Vagina (tissue), 2 donors: ENCODE measurements at regions not wholly inside any gene's neighbourhood (a gene's known extent, or its start where the extent isn't known, plus 50 kb on each side); places are given as distances from the start of the nearest gene placed in this dataset.

ENCODE experiments used
- POLR2A ChIP-seq, 2 donors: fragments of 450-650 bp; IDR thresholded peaks; one replicate each; pipeline ENCODE4 v1.6.1; 2017; ENCODE audit warnings: antibody characterized with exemption in 2 of 2, mild to moderate bottlenecking in 2 of 2, moderate library complexity in 2 of 2
- POLR2AphosphoS5 ChIP-seq, 2 donors: sonication (generic); formaldehyde crosslinking; IDR thresholded peaks; one replicate each; pipeline ENCODE4 v1.9.0; 2017; ENCODE audit warnings: antibody characterized with exemption in 2 of 2, mild to moderate bottlenecking in 2 of 2, low read depth in 1 of 2; ENCODE audit not compliant: insufficient read depth in 1 of 2
- TF ChIP-seq, protein P1 (sequence below), 3 experiments: fragments of 450-650 bp in 2 of 3; fragments of 200-600 bp in 1 of 3; sonication (generic) in 1 of 3; IDR thresholded peaks; one replicate each; pipeline ENCODE4 v1.5.1; 2017 to 2019; ENCODE audit warnings: antibody characterized with exemption in 3 of 3, mild to moderate bottlenecking in 2 of 3, moderate library complexity in 2 of 3

DNA sequence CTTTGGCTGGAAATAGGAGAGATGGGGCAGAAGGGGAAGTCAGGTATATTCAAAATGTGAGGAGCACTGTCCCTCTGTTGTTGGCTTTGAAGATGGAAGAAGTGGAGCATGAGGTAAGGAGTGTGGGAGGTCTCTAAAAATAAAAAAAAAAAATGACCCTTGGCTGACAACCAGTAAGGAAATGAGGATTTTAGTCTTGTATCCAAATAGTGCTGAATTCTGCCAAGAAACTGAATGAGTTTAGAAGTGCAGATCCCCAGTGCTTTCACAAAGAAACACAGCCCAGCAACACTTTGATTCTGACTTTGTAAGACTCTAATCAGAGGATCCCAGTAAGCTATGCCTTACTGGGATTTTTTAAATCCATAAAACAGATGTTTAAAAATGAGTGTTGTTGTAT lies 367.9 kb downstream of the CYLC2 start:
- TF ChIP-seq POLR2AphosphoS5 (IDR thresholded peaks at IDR 0.05; ENCODE audit: insufficient read depth in 1 of 2, low read depth in 1 of 2) (no peak), POLR2A (IDR thresholded peaks at IDR 0.05) (no peak)
- TF ChIP-seq, protein P1, sequence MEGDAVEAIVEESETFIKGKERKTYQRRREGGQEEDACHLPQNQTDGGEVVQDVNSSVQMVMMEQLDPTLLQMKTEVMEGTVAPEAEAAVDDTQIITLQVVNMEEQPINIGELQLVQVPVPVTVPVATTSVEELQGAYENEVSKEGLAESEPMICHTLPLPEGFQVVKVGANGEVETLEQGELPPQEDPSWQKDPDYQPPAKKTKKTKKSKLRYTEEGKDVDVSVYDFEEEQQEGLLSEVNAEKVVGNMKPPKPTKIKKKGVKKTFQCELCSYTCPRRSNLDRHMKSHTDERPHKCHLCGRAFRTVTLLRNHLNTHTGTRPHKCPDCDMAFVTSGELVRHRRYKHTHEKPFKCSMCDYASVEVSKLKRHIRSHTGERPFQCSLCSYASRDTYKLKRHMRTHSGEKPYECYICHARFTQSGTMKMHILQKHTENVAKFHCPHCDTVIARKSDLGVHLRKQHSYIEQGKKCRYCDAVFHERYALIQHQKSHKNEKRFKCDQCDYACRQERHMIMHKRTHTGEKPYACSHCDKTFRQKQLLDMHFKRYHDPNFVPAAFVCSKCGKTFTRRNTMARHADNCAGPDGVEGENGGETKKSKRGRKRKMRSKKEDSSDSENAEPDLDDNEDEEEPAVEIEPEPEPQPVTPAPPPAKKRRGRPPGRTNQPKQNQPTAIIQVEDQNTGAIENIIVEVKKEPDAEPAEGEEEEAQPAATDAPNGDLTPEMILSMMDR (IDR thresholded peaks at IDR 0.05) = no peak
